Suppressor macrophage treated with lipopolysaccharide for 4 hours (primary cell): ENCODE measurements at regions not wholly inside any gene's neighbourhood (a gene's known extent, or its start where the extent isn't known, plus 50 kb on each side); places are given as distances from the start of the nearest gene placed in this dataset.
"Not testable (repeated sequence)": the region's sequence is repeated elsewhere in the genome, so short reads cannot be mapped to it uniquely, and the experiment has no call there.

Experiments used
- DNase-seq: peaks from one replicate; pipeline ENCODE4 v3.0.0-alpha.2; 2020

DNA sequence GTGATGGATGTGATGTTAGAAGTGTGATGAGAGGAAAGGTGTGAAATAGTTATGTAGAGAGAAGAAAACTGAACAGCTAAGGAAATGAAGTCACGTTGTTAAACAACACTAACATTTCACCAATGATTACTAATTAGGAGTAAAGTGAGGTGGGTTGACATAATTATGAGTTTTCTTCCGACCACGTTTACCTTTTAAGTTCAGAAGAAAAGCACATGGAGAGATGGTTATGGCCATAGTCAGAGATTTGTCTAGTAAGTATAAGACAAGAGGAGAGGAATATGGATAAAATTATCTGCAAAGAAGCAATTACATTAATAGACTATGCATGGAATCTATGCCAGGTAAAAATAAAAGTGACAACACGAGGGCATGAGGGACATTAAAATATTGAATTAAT is 551.3 kb upstream of the TECRL start:
- DNase-seq: no peak

DNA sequence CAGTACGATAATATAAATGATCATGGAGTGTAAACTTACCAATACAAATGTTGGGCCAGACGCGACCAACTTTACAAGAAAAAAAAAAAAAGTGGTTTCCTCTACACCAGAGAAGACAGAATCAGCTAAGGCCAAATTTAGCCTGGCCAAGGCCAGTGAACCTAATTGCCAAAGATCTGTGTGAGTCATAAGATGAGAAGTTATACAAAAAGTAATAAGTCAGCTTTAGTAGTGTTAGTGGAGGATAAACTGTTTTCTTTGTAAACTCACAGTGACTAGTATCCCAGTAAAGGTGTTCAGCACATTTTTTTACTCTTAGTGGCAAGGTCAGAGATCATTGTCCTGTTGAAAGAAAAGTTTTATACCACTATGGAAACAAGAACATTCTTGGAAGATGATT is 531.4 kb upstream of the TECRL start:
- no peak for DNase-seq

DNA sequence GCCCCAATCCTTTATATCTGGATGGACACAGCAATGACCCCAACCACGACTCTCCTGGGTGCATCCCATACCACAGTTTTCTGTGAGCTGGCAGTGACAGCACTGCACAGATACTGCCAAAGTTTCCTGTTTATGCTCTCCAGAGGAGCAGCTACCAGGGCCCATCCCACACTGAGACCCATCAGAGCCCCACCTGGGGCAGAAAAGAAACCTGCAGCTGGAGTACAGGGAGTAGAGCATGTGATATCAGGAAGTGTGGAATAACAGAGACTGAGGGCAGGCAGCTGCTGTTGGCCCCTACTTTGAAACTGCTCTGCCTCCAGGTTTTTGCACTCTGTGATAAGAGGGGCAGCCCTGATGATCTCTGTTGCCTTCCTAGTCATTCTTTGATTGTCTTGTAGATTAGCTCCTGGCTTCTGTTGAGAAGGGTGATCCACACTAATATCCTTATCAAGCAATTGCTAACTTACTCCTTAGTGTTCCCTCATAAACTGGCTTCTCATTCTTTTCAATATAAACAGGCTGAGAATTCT is 526.3 kb upstream of the TECRL start:
- no peak for DNase-seq

DNA sequence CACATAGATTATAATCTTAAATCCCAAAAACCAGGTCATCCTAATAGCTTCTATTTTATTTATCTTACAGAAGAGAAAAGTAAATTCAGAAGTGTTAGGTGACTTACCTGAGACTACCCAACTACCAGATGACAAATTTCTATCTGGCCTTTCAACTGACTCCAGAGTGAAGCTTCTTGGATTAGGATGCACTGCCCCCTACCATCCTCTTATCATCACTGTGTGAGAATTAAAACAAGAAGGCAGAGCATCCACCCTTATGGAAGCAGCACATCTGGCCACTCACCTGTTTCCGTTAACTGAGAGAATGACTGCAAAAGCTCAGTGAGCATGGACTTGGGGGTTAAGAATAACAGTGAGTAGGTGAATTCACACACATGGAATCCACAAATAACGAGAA is 502.6 kb upstream of the TECRL start:
- no peak for DNase-seq

DNA sequence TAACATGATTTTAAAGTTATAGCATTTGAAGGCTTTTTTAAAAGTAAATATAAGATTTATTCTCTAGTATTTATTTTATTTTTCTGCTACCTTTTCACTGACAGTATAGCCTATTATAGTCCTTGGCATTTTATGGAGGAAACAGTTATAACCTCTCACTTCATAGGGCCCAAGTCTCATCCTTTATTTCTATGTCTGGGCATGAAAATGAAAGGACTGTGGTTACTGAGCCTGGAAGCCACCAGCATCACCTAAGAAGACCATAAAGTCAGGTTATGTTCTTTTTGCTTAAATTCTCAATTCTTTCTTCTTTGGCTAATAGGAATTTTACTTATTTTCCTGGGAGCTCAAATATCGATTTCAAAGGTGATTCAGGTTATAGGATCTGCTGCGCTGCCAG is 494.7 kb upstream of the TECRL start:
- no peak for DNase-seq

- DNase-seq: no peak
Observed at GRCh38 chr4:64899563-64899962, 490.3 kb upstream of the TECRL start.

GRCh38 chr4:64899030-64899429 is 489.8 kb upstream of the TECRL start:
- not testable (repeated sequence) for DNase-seq

DNA sequence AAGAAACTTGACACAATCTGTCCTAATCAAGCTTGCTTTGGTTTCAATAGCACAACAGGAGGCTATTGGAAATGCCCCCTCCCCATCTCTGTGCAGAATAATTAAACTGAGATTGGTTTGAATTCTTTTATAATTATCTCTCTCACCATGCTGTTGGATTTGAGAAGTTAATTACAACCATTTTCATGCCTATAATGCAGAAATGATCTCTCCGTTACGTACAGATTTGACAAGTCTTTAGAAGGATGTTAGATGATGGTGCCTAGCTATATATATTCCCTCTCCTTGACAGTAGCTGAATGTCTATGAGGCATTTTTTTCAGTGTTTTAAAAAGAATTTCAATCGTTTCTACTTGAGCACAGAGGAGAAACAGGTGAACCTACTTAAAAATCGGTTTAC is 488.4 kb upstream of the TECRL start:
- no peak for DNase-seq

- no peak for DNase-seq
Observed at GRCh38 chr4:64895031-64895430, 485.8 kb upstream of the TECRL start.

- no peak for DNase-seq
Observed at GRCh38 chr4:64893205-64893604, 484.0 kb upstream of the TECRL start.

- no peak for DNase-seq
Observed at GRCh38 chr4:64889906-64890610, 480.8 kb upstream of the TECRL start.

DNA sequence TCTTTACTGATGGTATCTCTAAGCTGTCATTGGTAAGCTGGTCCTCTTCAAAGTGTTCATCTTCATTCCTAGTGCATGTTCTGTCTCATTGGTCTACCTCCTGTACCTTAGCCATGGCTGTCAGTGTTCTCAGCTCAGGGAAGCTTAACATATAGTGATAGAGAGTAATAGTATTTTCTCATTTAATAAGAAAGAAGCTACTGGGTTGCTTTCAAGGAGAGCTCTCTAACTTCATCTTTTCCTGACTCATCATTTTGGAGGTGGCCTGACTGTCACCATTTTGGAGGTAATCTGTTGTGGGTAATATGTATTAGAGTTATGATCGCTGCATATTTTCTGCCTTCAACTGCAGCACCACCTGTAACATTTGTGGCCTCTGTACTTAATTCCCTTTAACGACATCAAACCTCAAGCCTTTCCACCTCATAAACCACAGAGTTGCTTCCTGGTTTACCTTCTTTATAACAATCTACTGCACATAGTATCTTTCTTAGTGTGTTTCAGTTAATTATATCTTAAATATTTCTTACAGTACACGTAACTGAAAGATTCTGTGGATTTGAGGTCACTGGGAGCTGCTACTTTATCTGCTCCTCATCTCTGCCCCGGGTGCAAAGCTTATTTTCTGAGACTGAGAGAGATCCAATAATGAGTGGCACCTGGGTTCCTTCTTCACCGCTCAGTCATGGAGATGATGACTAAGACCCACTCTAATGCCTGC is 474.0 kb upstream of the TECRL start:
- DNase-seq: no peak

DNA sequence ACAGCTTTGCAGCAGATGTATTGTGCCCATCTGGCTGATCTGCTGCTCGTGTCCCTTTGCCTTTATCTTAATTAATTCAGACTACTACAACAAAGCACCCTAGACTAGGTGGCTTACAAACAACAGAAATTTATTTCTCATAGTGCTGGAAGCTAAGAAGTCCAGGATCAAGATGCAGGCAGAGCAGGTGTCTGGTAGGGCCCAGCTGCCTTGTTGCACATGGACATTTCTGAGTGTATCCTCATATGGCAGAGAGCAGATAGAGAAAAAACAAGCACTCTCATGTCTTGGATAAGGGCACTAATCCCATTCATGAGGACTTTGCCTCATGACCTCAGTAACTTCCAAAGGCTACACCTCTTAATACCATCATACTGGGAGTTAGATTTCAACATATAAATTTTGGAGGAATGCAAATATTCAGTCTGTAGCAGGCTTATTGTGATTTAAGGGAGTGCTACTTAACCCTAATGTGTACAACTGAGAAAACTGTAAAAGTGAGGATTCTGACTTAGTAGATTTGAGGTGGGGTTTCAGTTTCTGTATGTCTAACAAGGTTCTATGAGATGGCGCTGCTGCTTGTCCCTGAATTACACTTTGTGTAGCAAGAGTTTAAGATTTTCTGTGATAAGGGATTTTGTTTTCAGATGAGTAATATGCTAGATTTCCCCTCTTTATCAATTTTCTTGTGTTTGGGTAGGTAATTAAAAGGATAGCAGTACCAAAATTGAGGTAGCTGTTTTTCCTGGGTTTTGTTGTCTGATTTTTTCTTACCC is 473.2 kb upstream of the TECRL start:
- DNase-seq: no peak

- no peak for DNase-seq
Observed at GRCh38 chr4:64880557-64880956, 471.3 kb upstream of the TECRL start.

GRCh38 chr4:64876021-64876420 is 466.8 kb upstream of the TECRL start:
- no peak for DNase-seq

DNA sequence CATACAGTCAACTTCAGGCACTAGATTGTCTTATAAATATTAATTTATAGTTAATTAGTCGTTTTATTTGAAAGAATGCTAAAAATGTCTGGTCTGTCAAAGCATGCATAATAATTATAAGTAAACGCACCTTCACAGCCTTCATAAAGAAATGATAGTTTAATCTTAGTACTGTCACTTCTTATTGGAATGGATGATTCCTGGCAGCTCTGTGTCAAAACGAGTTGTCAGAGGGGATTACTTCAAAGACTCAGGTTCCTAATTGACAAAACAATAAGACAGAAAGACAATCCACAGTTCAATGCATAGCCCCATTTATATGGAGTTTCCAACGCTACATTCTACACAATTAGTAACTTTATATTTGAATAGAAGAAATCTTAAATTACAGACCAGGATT is 461.3 kb upstream of the TECRL start:
- DNase-seq: no peak

- no peak for DNase-seq
Observed at GRCh38 chr4:64857815-64858214, 448.6 kb upstream of the TECRL start.

GRCh38 chr4:64857198-64857597 is 447.9 kb upstream of the TECRL start:
- DNase-seq: no peak

DNA sequence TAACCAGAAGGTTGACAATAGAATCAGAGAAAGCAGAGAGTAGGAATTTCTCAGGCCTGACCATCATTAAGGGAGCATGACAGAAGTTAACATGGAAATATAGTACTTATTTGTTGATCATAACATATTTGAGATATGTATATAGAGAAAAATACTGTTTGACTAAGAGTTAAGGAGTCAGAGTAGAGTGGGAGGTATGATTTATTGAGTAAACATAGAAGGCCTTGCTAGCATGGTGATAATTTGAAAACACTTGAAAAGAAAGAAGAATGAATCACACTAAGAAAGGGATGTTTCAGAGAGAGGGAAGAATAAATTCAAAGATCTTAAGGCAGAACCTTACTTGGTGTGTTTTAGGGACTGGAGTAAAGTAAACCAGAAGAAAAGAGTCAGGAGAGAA is 437.2 kb upstream of the TECRL start:
- DNase-seq: no peak

GRCh38 chr4:64829749-64830148 is 420.5 kb upstream of the TECRL start:
- DNase-seq: no peak

GRCh38 chr4:64824591-64824990 is 415.3 kb upstream of the TECRL start:
- DNase-seq: no peak

DNA sequence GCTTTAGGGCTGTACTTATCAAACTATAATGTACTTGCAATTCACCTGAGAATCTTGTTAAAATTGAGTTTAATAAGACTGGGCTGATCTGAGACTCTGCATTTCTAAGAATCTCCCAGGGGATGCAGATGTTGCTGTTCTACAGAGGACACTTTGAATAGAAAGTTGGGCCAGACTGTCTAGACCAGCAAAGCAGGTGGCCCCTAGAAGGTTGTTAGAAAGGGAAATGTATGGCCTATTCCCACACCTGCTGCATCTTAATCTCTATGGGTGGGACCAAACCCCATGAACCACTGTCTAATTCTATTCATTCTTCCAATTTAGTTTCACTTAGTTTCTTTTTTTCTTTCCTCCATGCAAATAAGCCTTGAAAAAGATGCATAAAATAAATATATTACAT is 413.2 kb upstream of the TECRL start:
- DNase-seq: no peak

GRCh38 chr4:64821219-64821976 is 412.1 kb upstream of the TECRL start:
- no peak for DNase-seq
